Motor neuron (in vitro differentiated cells): ENCODE measurements at regions not wholly inside any gene's neighbourhood (a gene's known extent, or its start where the extent isn't known, plus 50 kb on each side); places are given as distances from the start of the nearest gene placed in this dataset.
A peak's percentile ranks its signal among the peaks of the same experiment; 100 is the strongest.
"Not testable (repeated sequence)": the region's sequence is repeated elsewhere in the genome, so short reads cannot be mapped to it uniquely, and the experiment has no call there.

ENCODE experiments used
- ATAC-seq, 8 experiments: fragments of 200-7000 bp; cut with Tn5 transposase; replicated peaks in 6 of 8; 2 replicates each; pipeline ENCODE4 v1.8.0; 2021; ENCODE audit warnings: mild to moderate bottlenecking in 8 of 8, moderate library complexity in 8 of 8
- H3K27ac ChIP-seq, 2 donors: fragments of 250-450 bp; sonication (Bioruptor Pico); 2 replicates each; pipeline ENCODE4 v1.9.0; 2021; ENCODE audit warnings: antibody characterized with exemption in 2 of 2, mild to moderate bottlenecking in 2 of 2, moderate library complexity in 1 of 2
- H3K4me1 ChIP-seq, 2 donors: fragments of 250-450 bp; sonication (Bioruptor Pico); replicated peaks in 1 of 2; 2 replicates each; pipeline ENCODE4 v1.6.1; 2021; ENCODE audit warnings: antibody characterized with exemption in 2 of 2, mild to moderate bottlenecking in 2 of 2, moderate library complexity in 1 of 2
- H3K4me3 ChIP-seq, 5 donors: fragments of 250-450 bp; sonication (Bioruptor Pico); 2 replicates each; pipeline ENCODE4 v1.9.0; 2021; ENCODE audit warnings: antibody characterized with exemption in 5 of 5, mild to moderate bottlenecking in 5 of 5, moderate library complexity in 4 of 5
- WGBS, 10 experiments: fragments of 450-650 bp; shearing (Covaris generic); methylation state at CpG; one replicate each; pipeline ENCODE4 v1.0.0; 2022; 5-methylcytosine and 5-hydroxymethylcytosine counted together
- in situ Hi-C, 9 experiments: fragments of 400-800 bp; cut with MboI; loops; one replicate each; pipeline ENCODE4 v1.15.0; 2021; ENCODE audit warnings: low sequenced_read_pairs in 9 of 9, low pct_unique_long_range_greater_than_20kb in 2 of 9; ENCODE audit not compliant: unreplicated experiment in 9 of 9

- in situ Hi-C loops, result no loop called here
- no peak overlapping the region for H3K27ac ChIP-seq
- no peak for ATAC-seq
- WGBS, 10 experiments, result 10 to 92% (median 80%) methylated on average over 1 to 3 of the region's 3 CpGs
- H3K4me3 ChIP-seq, result no peak overlapping the region
- peaks cover 8 to 20% of the 10 kb centered on the region in 2 donors for H3K4me1 ChIP-seq
Measured at GRCh38 chr2:32874931-32875330, 71.8 kb upstream of the LTBP1 start.

GRCh38 chr2:32877587-32878510 lies 68.9 kb upstream of the LTBP1 start:
- Histone ChIP-seq H3K27ac (no peak overlapping the region), H3K4me3 (no peak overlapping the region), H3K4me1 (peaks cover 8 to 20% of the 10 kb centered on the region in 2 donors)
- in situ Hi-C loops, result no loop called here
- 62 to 94% (median 84%) methylated on average over 3 to 10 of the region's 12 CpGs; no CpG with 5 or more reads in 2 of the 10 experiments for WGBS, 10 experiments
- no peak for ATAC-seq

- H3K4me3 ChIP-seq, H3K27ac ChIP-seq, in situ Hi-C loops, ATAC-seq: not testable (repeated sequence)
- peaks cover 10 to 20% of the 10 kb centered on the region in 2 donors for H3K4me1 ChIP-seq
- no CpG with 5 or more reads among the region's 7 CpGs for WGBS, 10 experiments
Measured at GRCh38 chr2:32879943-32880342, 66.8 kb upstream of the LTBP1 start.

GRCh38 chr2:32882816-32883810 lies 63.6 kb upstream of the LTBP1 start:
- in situ Hi-C loops, result no loop called here
- WGBS, 10 experiments, result 26 to 90% (median 54%) methylated on average over 2 to 10 of the region's 10 CpGs
- peak in 7 of 8 experiments; percentile 37 to 77 (median 46) for ATAC-seq
- no peak overlapping the region for H3K4me3 ChIP-seq
- H3K27ac ChIP-seq, result no peak overlapping the region
- H3K4me1 ChIP-seq, result peaks cover under 1 to 2% of the 10 kb centered on the region in 2 donors

- in situ Hi-C loops, result no loop called here
- peak in 1 of 8 experiments; percentile 57 for ATAC-seq
Measured at GRCh38 chr2:32884346-32884745, 62.4 kb upstream of the LTBP1 start.

GRCh38 chr2:32886397-32887055 lies 60.2 kb upstream of the LTBP1 start:
- H3K4me3 ChIP-seq, H3K27ac ChIP-seq, in situ Hi-C loops, ATAC-seq, H3K4me1 ChIP-seq: not testable (repeated sequence)
- 80 to 100% (median 87%) methylated on average over 1 to 3 of the region's 34 CpGs; no CpG with 5 or more reads in 7 of the 10 experiments for WGBS, 10 experiments

More at GRCh38 chr2:32884346-32884745, 62.4 kb upstream of the LTBP1 start:
- 79 to 100% (median 95%) methylated on average over 1 to 2 of the region's 2 CpGs; no CpG with 5 or more reads in 4 of the 10 experiments for WGBS, 10 experiments
- no peak overlapping the region for H3K4me3 ChIP-seq
- H3K4me1 ChIP-seq, result peaks cover 0 to 2% of the 10 kb centered on the region in 2 donors
- no peak overlapping the region for H3K27ac ChIP-seq

- no peak overlapping the region for H3K27ac ChIP-seq
- no peak overlapping the region for H3K4me3 ChIP-seq
- H3K4me1 ChIP-seq, result peaks cover 0 to 2% of the 10 kb centered on the region in 2 donors
- ATAC-seq, result no peak
- in situ Hi-C loops, result no loop called here
- WGBS, 10 experiments, result 50 to 100% (median 81%) methylated on average over 1 to 2 of the region's 2 CpGs; no CpG with 5 or more reads in 2 of the 10 experiments
Measured at GRCh38 chr2:32887125-32887524, 59.6 kb upstream of the LTBP1 start.

- Histone ChIP-seq H3K4me3 (no peak overlapping the region), H3K27ac (no peak overlapping the region), H3K4me1 (no peaks in the 10 kb centered on the region)
- in situ Hi-C loops, result no loop called here
- ATAC-seq, result no peak
- 72 to 100% (median 87%) methylated on average over 2 to 4 of the region's 4 CpGs; no CpG with 5 or more reads in 2 of the 10 experiments for WGBS, 10 experiments
Measured at GRCh38 chr2:32894119-32894728, 52.5 kb upstream of the LTBP1 start.

GRCh38 chr2:32895424-32895823 lies 51.3 kb upstream of the LTBP1 start:
- no peak for ATAC-seq
- 50 to 100% (median 71%) methylated on average over 1 of the region's 1 CpG; no CpG with 5 or more reads in 5 of the 10 experiments for WGBS, 10 experiments
- no peak overlapping the region for H3K27ac ChIP-seq
- in situ Hi-C loops, result no loop called here
- H3K4me3 ChIP-seq, result no peak overlapping the region
- no peaks in the 10 kb centered on the region for H3K4me1 ChIP-seq
